ENCODE measurements at regions not wholly inside any gene's neighbourhood (a gene's known extent, or its start where the extent isn't known, plus 50 kb on each side); places are given as distances from the start of the nearest gene placed in this dataset.

- no peak for TF ChIP-seq EZH2 (IDR thresholded peaks at IDR 0.05; ENCODE audit: borderline replicate concordance, low read length)
- no peak for TF ChIP-seq CTCF (conservative IDR thresholded peaks at IDR 0.05 in 1 of 2, IDR thresholded peaks at IDR 0.05 in 1 of 2; ENCODE audit: extremely low read depth in 1 of 2, insufficient read depth in 1 of 2, low read depth in 1 of 2, low read length in 2 of 2)
Observed at GRCh38 chr2:223197046-223197445, 145.1 kb downstream of the KCNE4 start.

All from mammary epithelial cell (primary cell).